ENCODE measurements at regions not wholly inside any gene's neighbourhood (a gene's known extent, or its start where the extent isn't known, plus 50 kb on each side); places are given as distances from the start of the nearest gene placed in this dataset.

DNA sequence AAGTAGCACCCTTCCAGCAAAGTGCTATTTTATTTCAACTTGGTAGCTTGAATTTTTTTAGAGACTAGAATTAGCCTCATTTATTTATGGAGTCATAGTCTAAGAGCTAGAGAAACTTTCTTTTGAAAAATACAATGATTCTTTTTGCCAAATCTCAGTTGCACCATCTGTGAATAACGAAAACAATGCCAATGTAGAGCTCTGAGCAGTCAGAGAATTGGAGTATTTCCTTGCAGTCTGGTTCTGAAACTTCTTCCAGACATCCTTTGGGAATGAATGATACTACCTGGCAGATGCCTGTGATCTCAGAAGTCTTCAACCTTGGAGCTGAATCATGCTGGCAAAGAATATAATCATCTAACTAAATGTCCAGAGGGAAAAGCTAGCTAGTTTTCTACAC is 511.5 kb upstream of the CYLC2 start:
- TF ChIP-seq POLR2A (IDR thresholded peaks at IDR 0.05), result no peak
- TF ChIP-seq, protein P1, sequence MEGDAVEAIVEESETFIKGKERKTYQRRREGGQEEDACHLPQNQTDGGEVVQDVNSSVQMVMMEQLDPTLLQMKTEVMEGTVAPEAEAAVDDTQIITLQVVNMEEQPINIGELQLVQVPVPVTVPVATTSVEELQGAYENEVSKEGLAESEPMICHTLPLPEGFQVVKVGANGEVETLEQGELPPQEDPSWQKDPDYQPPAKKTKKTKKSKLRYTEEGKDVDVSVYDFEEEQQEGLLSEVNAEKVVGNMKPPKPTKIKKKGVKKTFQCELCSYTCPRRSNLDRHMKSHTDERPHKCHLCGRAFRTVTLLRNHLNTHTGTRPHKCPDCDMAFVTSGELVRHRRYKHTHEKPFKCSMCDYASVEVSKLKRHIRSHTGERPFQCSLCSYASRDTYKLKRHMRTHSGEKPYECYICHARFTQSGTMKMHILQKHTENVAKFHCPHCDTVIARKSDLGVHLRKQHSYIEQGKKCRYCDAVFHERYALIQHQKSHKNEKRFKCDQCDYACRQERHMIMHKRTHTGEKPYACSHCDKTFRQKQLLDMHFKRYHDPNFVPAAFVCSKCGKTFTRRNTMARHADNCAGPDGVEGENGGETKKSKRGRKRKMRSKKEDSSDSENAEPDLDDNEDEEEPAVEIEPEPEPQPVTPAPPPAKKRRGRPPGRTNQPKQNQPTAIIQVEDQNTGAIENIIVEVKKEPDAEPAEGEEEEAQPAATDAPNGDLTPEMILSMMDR (IDR thresholded peaks at IDR 0.05 in 4 of 5, conservative IDR thresholded peaks at IDR 0.05 in 1 of 5), result no peak
